Daoy (cell line): ENCODE measurements at regions not wholly inside any gene's neighbourhood (a gene's known extent, or its start where the extent isn't known, plus 50 kb on each side); places are given as distances from the start of the nearest gene placed in this dataset.
"Not testable (repeated sequence)": the region's sequence is repeated elsewhere in the genome, so short reads cannot be mapped to it uniquely, and the experiment has no call there.

Experiments used
- DNase-seq: peaks from one replicate; pipeline ENCODE4 v3.0.0-alpha.2; 2015; ENCODE audit warnings: low read depth

DNA sequence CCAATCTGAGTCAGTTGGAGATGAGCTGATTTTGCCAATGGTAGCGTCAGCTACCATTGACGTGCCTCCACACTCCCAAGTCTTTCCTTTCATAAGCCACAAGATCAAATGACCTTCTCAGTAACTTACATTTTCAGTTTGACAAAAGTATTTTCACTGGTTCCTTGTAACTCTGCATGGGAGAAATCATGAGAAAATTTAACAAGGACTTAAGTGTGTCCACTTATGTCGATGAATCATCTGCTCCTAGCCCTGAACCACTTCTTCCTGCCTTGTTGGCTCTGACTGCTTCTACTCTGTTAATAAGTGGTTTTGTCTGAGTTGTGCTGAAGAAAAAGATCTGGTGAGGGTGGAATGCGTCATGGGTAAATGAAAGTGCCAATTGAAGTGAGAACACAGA, 101.2 kb downstream of the NFKBIZ start:
- DNase-seq: peak; percentile 95

DNA sequence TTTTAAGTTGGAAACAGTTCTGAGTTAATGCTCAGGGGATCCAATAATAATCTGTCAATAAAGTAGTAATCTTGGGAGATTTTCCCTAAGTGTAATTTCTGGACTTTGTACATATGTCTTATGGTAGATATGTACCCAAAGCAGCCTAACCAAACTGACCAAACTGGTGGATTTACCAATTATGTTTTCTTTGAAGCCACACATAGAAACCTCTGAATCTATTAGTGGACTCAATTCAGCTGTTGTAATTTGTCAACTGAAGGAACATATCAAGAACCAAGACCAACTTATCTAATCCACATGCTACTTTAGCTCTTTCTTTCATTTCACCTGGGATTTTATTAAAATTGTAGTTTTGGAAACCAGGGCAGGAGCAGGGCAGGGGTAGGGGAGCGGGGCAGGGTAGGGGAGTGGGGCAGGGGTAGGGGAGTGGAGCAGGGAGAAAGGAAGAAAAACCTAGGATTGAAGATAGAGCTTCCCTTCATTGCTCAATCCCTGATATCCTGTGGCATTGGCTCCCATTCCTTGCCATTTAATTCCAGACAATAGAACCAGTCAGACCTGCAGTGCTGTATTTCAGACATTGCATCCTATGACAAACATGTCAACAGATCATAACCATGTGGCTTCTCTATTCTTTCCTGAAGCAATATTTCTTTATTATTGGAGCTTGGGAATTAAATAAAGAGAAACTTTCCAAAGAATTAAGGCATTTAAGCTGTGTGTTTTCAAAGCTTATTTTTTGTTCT, 101.8 kb downstream of the NFKBIZ start:
- no peak for DNase-seq

DNA sequence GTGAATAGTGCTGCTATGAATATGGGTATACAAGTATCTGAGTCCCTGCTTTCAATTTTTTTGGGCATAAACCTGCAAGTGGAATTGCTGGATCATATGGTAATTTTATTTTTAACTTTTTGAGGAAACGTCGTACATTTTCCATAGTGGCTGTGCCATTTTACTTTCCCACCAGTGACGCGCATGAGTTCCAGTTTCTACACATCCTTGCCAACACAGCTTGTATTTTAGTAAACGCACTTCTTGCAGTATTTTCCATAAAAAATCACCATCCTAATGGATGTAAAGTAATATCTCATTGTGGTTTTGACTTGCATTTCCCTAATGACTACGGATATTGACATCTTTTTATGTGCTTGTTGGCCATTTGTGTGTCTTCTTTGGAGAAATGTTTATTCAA, 105.0 kb downstream of the NFKBIZ start:
- DNase-seq: no peak

DNA sequence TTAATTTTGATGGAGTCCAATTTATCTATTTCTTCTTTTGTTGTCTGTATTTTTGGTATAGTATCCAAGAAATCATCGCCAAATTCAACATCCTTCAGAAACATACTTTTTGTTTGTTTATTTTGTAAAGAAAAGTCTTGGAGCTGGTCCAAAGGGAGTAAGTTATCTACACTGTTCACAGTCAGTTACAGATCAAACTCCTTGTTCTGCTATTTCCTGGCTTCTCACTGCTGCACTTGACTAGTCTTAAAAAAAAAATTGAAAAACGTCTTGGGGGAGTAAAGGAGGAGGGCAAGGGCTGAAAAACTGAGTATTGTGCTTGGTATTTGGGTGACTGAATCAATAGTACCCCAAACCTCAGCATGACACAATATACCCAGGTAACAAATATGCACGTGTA, 105.6 kb downstream of the NFKBIZ start:
- no peak for DNase-seq

DNA sequence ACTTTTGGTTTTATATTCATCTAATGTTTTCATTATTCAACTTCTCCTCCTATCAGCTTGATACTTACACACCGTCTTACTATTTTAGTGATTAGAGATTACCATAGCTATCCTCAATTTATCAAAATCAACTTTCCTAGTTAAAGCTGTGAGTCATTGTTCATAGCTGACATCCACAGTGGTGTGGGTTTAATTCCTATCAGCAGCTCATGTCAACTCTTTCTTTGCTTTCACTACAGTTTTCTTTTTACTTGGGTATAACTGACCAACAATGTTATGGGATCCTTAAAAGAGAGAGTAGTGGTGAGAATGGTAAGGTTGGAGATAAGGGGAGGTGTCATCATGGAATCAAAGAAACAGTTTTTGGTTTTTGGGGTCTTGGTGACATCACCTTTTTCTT, 112.7 kb downstream of the NFKBIZ start:
- DNase-seq: no peak

DNA sequence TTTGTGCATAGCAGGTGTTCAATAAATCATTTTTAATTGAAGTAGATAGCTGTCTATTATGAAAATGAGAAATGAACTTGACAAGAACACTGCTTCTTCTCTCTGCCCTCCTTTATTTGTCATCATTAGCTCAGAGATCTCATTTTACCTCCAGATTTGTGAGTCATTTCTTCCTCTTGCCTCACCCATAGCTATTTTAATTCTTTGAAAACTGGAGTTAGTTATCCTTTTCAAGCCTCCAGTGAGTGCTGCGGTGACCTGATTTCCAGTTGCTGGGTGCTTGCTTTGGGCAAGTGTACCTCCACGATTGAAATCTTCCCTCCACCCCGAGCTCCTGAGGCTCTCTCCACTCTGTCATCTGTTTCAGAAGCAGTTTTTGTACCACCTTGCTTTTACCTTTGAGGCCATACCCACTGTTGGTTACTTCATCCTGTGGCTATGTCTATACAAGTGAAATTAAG, 114.6 kb downstream of the NFKBIZ start:
- peak; percentile 44 for DNase-seq

DNA sequence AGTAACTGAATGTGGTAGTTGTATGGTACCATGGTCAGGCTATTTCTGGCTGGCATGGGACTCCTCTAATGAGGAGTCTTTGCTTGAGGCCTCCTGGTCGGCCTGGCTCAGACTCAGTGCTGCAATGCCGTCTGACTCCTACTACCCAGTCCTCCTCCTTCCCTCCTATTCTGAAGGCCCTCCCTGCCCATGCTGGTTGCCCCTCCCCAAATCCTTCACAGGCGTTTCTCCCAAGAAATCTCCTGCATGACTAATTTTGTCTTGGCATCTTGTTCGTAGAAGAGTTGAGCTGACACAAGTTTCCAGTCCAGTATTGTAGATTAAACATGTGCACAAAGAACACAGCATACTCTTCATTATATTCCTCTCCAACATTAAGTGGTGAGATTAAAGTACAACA, 115.5 kb downstream of the NFKBIZ start:
- no peak for DNase-seq

DNA sequence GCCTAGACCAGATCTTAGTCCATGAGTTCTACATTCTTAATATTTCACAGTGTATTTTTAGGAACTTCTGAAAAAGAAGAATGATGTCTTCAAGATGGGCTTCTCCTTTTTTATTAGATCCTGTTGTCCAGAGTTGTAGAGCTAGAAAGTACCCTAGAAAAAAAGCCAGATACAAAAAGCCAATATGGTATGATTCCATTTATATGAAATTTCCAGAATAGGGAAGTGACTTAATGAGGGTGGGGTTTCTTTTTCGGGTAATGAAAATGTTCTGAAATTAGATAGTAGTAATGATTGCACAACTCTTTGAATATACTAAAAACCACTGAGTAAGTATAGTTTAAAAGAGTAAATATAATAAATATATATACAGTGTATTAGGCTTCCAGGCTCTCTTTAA, 116.9 kb downstream of the NFKBIZ start:
- DNase-seq: no peak

DNA sequence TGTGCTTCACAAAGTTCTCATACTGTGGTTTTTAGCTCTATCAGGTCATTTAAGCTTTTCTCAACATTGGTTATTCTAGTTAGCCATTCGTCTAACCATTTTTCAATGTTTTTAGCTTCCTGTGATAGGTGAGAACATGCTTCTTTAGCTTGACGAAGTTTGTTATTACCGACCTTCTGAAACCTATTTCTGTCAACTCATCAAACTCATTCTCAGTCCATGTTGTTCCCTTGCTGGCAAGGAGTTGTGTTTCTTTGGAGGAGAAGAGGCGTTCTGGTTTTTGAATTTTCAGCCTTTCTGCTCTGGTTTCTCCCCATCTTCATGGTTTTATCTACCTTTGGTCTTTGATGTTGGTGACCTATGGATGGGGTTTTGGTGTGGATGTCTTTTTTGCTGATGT, 120.9 kb downstream of the NFKBIZ start:
- DNase-seq: no peak

DNA sequence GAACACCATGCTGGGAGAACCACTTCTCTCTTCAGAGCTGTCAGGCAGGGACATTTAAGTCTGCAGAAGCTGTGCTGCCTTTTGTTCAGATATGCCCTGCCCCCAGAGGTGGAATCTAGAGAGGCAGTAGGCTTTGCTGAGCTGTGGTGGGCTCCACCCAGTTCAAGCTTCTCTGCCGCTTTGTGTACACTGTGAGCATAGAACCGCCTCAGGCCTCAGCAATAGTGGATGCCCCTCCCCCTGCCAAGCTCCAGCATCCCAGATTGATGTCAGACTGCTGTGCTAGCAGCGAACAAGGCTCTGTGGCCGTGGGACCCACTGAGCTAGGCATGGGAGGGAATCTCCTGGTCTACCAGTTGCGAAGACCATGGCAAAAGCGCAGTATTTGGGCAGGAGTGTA, 121.6 kb downstream of the NFKBIZ start:
- DNase-seq: no peak

DNA sequence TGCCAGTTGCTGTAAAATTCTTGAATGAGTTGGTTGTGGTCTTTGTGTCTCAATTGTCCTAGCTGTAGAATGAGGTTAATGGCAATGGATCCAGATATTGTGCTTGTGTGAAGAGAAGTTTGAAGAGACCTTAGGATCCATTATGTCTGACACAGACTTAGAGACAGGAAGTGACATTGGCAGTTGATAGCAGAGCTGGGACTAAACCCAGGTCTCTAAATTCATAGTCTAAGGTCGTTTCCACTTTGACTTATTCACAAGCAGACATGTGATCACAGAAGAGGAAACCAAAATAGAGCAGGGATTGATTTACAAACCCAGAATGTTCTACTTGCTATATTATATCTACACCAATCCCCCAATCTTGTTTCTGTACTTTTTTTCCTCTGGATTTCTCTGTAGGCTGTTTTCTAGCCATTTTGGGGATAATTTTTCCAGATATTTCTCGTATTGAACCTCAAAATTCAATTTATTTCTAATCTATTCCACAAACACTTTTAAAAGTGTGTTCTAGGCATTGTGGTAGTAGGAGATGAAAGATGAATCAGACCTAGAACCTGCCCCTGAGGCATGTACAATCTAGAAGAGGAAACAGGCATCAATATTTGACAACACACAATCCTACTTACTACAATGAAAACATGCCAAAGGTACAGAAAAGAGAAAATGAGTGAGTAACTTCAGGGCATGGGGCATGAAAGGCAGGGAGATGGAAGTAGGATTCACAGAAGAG, 123.3 kb downstream of the NFKBIZ start:
- DNase-seq: no peak

DNA sequence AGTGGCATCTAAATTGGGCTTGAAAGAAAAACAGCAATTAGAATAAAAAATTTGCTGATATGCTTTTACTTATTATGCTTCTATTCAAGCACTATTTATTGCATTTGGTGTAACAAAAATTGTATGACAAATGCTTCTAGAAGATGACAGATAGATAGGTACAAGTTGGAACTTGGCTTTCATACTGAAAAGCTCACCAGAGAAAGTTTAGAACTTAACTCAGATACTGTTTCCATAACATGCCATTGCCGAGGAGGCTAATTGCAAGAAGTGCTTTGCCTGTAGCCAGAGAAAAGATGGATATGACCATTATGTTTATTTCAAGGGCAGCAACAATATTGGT, 123.8 kb downstream of the NFKBIZ start:
- DNase-seq: no peak

DNA sequence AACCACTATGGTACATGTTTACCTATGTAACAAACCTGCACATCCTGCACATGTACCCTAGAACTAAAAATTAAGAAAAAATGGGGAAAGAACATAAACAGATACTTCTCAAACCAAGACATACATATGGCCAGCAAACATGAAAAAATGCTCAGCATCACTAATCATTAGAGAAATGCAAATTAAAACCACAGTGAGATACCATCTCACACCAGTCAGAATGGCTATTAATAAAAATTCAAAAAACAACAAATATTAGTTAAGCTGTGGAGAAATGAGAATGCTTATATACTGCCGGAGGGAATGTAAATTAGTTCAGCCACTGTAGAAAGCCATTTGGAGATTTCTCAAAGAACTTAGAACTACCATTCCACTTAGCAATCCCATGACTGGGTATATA, 126.1 kb downstream of the NFKBIZ start:
- not testable (repeated sequence) for DNase-seq

DNA sequence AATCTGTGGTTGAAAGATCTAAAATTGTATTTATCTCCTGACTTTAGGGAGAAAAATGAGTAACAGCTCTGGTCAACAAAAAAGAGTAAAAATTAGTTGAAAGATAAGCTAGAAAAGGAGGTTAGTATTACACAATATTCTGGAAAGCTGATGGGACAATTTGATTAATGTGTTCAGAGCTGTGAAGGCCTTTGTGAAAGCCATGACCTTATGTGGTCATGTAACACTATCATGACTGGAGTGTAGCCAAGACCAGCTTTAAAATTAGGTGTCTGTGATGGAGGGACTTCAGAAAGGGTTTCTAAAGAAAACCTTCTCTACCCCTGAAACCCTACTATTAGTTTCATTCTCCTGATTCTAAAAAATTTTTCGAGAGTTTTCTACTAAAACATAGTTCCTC, 127.2 kb downstream of the NFKBIZ start:
- peak; percentile 25 for DNase-seq

DNA sequence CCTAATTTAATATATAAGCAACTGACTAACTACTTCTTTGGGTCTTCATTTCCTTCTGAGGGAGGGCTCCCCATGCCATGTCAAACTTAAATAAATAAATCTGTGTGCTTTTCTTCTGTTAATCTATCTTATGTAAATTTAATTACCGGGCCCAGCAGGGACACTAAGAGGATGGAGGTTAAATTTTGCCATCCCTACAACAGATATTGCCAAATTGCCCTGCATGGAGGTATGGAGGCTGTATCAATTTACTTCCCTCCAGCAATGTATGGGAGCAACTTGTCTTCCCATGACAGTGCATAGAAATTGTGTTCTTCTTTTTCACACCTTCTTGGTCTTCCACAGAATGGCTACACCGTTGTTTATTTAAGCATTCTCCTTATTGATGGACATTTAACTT, 129.0 kb downstream of the NFKBIZ start:
- DNase-seq: no peak

DNA sequence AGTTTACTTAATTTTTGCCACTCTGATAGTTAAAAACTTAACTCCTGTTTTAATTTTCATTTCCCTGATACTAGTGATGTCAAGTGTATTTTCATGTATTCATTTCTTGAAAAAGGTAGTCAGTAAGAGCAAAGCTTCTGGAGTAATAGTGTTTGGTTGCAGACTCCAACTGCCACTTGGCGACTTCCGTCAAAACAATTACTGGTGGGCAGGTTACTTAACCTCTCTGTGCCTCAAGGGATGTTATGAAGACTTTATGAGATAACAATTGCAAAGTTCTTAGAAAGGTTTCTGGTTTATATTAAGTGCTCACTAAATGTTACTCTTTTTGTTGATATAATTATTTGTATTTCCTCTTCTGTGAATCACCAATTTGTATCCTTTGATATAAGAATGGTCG, 129.7 kb downstream of the NFKBIZ start:
- no peak for DNase-seq

DNA sequence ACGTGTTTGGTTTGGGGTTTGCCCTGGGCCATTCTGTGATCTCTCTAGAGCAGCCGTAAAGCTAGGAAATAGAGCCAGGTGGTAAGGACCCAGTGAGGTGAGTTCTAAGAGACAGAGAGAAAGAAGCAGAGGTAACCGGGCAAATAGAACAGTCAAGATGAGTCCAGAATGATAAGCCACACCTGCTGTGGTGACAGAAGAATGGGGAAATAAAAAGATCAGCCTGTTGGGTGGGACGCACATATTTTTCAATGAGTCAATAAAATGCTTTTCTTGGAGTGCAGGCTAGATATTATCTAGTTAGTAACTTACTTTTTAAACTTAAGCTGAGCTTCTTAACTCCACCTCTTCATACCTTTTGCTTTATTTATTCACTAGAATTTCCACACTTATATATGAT, 135.0 kb downstream of the NFKBIZ start:
- DNase-seq: no peak

DNA sequence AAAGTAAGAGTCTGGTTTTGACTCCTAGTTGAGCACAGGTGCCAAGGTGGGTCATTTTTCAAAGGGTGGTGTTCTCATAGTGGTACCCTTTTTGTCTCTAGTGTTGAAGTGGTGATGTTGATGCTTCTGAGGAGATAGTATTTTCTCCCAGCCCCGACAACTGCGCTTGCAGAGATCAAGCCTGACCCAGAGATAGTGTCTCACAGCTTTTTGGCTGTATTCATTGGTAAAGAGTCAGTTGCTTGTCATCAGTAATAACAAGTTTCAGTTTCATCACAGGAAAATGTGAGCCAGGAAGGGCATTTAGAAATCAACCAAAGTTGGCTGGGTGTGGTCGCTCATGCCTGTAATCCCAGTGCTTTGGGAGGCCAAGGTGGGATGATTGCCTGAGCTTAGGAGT, 139.3 kb downstream of the NFKBIZ start:
- no peak for DNase-seq

DNA sequence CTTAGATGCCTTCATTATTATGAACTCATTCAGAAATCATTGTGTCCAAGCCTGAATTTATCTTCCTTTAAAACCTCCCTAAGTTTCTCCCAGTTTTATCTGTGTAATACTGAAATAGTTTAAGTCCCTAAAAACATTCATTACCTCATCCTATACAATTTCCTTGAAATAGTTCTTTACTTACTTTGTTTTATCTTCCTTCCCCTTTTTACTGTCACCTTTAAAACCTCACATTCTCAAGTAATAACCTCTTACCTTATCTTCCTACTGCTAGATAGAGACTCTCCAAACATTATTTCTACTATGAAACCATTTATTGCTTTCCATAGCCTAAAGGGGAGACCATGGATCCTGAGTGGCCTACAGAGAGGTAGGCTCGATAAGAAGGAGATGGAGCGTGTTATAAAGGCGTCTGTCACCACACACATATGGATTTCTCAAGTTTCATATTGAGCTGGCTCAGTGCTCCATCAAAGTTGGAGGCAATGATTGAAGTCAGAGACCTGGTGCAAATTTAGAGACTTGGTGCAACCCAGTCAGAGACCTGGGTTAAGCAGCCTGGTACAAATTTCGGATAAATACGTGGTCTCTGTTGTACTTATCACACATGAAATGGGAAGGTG, 140.4 kb downstream of the NFKBIZ start:
- no peak for DNase-seq

DNA sequence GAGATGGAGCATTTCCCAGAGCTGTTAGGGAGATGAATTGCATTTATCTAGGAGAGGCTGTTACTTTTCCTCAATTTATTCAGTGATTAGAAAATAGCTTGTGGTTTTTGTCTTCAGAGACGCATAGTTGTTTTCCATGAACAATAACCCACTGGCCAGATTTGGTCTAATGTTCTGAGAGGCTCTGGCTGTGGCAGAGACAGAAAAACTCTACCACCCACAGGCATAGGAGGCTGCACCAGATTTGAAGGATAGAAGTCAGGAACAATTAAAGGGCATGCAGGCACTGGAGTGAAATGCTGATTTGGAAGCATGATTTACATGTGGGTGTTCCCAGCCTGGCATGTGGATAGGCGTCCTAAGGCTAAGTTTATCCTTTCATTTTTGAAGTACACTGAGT, 143.5 kb downstream of the NFKBIZ start:
- DNase-seq: no peak

DNA sequence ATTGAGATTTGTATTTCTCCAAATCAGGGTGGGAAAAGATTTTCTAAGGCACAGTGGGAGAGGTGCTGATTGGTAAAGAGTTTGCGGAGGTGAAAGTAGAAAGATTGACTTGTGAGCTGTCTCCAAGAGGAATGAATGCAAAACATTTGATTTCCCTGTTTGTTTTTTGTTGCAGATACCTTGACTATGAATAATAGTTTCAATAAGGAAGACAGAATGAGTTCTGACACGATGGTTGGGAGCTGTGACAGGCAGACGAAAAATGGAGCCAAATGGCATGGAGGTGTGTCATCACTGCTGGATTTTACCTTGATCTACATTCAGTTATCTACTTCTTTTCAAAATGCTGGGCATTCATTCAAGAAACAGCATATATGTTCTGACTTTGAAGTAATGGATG, 145.1 kb downstream of the NFKBIZ start:
- DNase-seq: no peak

DNA sequence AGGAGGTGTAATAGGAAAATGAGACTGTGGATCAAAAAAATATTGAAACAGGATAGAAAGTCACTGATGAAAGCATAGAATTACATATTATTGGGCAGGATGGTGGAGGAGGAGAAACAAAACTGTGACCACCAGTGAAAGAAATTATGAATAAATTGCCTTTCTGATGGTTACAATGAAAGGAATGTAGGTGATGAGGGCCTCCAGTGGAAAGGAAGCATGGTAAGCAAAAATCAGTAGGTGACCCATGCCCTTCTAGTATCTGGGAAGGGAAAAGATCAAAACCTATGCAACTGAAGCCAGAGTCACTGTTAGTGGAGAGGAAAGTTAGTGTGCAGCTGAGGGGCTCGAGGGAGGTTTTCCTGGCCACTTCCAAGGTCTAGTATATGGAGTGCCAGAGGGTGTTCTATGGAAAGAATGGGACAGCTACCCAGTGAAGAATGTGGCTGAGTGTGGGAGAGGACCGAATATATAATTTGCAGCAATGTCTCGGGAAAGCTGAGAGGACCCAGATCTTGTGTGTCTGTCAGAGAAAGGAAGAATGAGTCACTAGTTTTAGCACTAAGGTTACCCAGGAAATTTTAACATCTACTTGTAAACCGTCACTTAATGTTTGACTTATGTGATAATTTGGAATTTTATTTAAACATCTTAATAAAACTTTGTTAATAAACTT, 146.2 kb downstream of the NFKBIZ start:
- DNase-seq: peak; percentile 44

DNA sequence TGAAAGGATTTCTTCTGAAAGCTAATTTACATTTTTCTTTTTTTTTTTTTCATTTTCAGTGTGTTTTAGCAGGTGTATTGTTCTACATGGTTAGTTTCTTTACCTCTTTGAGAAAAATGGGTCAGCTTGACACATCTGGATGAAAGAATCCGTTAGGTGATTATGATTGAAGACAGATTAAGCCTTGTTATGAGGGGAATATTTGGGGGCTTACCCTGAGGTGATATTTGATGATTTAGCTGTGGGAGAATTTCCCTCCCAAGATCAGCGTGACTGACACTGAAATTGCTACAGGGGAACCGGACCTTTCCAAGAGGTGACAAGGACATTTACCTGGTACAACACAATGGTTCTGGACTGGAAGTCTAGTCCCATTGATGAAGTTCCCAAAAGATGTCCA, 147.5 kb downstream of the NFKBIZ start:
- DNase-seq: no peak
